Endothelial cell of umbilical vein (primary cell): ENCODE measurements at regions not wholly inside any gene's neighbourhood (a gene's known extent, or its start where the extent isn't known, plus 50 kb on each side); places are given as distances from the start of the nearest gene placed in this dataset.
"Not testable (repeated sequence)": the region's sequence is repeated elsewhere in the genome, so short reads cannot be mapped to it uniquely, and the experiment has no call there.

Source experiments
- BruUV-seq: library from RNA; stranded (reverse); fragments of 400-500 nt; replicated peaks from 2 replicates; lab custom pipeline; 2021; lab: Mats Ljungman, UMichigan
- CTCF ChIA-PET: fragments of 300-600, 350-600 bp; sonication (Branson Sonifier 250); formaldehyde crosslinking; loops from one replicate; lab custom pipeline; 2021; ENCODE audit warnings: antibody characterized with exemption, inconsistent platforms; lab: Charles Lee
- POLR2A ChIA-PET: fragments of 300-600, 350-600 bp; sonication (Branson Sonifier 250); formaldehyde crosslinking; loops from one replicate; lab custom pipeline; 2021; ENCODE audit warnings: antibody characterized with exemption, inconsistent platforms; lab: Charles Lee
- DNase-seq: peaks from one replicate; pipeline ENCODE4 v3.0.0-alpha.2; 2011; ENCODE audit warnings: low read depth, low spot score
- FAIRE-seq: peaks from 2 replicates; lab custom pipeline; 2011; peaks lifted over from hg19 to GRCh38; lab: Jason Lieb, UNC
- H2AFZ ChIP-seq: 2 replicates; pipeline ENCODE4 v1.6.0; 2012; ENCODE audit warnings: low read depth, low read length, control low read depth, inconsistent platforms
- H3K27ac ChIP-seq: 2 replicates; pipeline ENCODE4 v1.5.1; 2011; ENCODE audit warnings: low read depth, mild to moderate bottlenecking, control low read depth, low read length, moderate library complexity; ENCODE audit not compliant: insufficient read depth
- H3K27me3 ChIP-seq, 2 experiments: 2 replicates each; pipeline versions ENCODE4 v1.6.0 to v1.6.1; 2011; ENCODE audit warnings: low read length in 2 of 2, mixed read lengths in 1 of 2; ENCODE audit not compliant: control insufficient read depth in 2 of 2, insufficient read depth in 2 of 2
- H3K36me3 ChIP-seq, 2 experiments: 2 replicates in 1 of 2; 3 replicates in 1 of 2; pipeline ENCODE4 v1.5.1; 2011; ENCODE audit warnings: low read length in 2 of 2, mild to moderate bottlenecking in 1 of 2, moderate library complexity in 1 of 2; ENCODE audit not compliant: control insufficient read depth in 2 of 2, insufficient read depth in 2 of 2; ENCODE audit errors: extremely low read depth in 1 of 2
- H3K4me1 ChIP-seq: 3 replicates; pipeline ENCODE4 v1.5.1; 2011; ENCODE audit warnings: mild to moderate bottlenecking, low read length; ENCODE audit not compliant: control insufficient read depth, insufficient read depth; ENCODE audit errors: extremely low read depth
- H3K4me2 ChIP-seq: 2 replicates; pipeline ENCODE4 v1.6.1; 2011; ENCODE audit warnings: low read length, control low read depth, mixed read lengths; ENCODE audit not compliant: insufficient read depth
- H3K4me3 ChIP-seq, 3 experiments: fragments of 200-600 bp in 1 of 3; sonication (generic), shearing (Covaris generic) in 1 of 3; replicated peaks in 1 of 3; 2 replicates each; pipeline ENCODE4 v1.5.1; 2011 to 2016; ENCODE audit warnings: control low read depth in 3 of 3, low read length in 3 of 3, mild to moderate bottlenecking in 2 of 3, inconsistent platforms in 1 of 3, low read depth in 1 of 3, moderate library complexity in 1 of 3; ENCODE audit not compliant: insufficient read depth in 1 of 3
- H3K79me2 ChIP-seq: 2 replicates; pipeline ENCODE4 v1.6.0; 2012; ENCODE audit warnings: low read length, inconsistent platforms; ENCODE audit not compliant: control insufficient read depth, insufficient read depth
- H3K9ac ChIP-seq: replicated peaks from 2 replicates; pipeline ENCODE3; 2011; ENCODE audit warnings: low read length, control low read depth; ENCODE audit not compliant: insufficient read depth; ENCODE audit errors: extremely low read depth
- H3K9me1 ChIP-seq: replicated peaks from 3 replicates; pipeline ENCODE4 v1.6.0; 2011; ENCODE audit warnings: mild to moderate bottlenecking, low read length; ENCODE audit not compliant: control insufficient read depth, insufficient read depth; ENCODE audit errors: extremely low read depth
- H3K9me3 ChIP-seq: replicated peaks from 2 replicates; pipeline ENCODE4 v1.5.1; 2012; ENCODE audit warnings: low read length, inconsistent platforms; ENCODE audit not compliant: control insufficient read depth, insufficient read depth
- H4K20me1 ChIP-seq: replicated peaks from 2 replicates; pipeline ENCODE3; 2011; ENCODE audit warnings: mild to moderate bottlenecking, low read length; ENCODE audit not compliant: control insufficient read depth, insufficient read depth; ENCODE audit errors: extremely low read depth
- EZH2 ChIP-seq: IDR thresholded peaks from 2 replicates; pipeline ENCODE4 v1.6.1; 2012; ENCODE audit warnings: borderline replicate concordance, low read depth, mild to moderate bottlenecking, moderate library complexity, low read length, inconsistent platforms; ENCODE audit not compliant: severe bottlenecking
- FOS ChIP-seq: IDR thresholded peaks from 2 replicates; pipeline ENCODE4 v1.6.1; 2011; ENCODE audit warnings: mild to moderate bottlenecking, low read length, moderate library complexity, borderline replicate concordance; ENCODE audit not compliant: insufficient read depth
- JUN ChIP-seq: IDR thresholded peaks from 2 replicates; pipeline ENCODE4 v1.6.1; 2011; ENCODE audit warnings: borderline replicate concordance, low read depth; ENCODE audit not compliant: insufficient read length, insufficient read depth
- POLR2A ChIP-seq: IDR thresholded peaks from 2 replicates; pipeline ENCODE4 v1.6.1; 2012; ENCODE audit warnings: low read depth, mild to moderate bottlenecking, control low read depth, low read length
- POLR2AphosphoS5 ChIP-seq: IDR thresholded peaks from 2 replicates; pipeline ENCODE4 v1.6.1; 2012; ENCODE audit warnings: low read depth, mild to moderate bottlenecking, control low read depth, low read length, moderate library complexity; ENCODE audit not compliant: insufficient read depth
- dilution Hi-C: fragments of 300-500 bp; cut with MboI; formaldehyde crosslinking; loops from one replicate; pipeline ENCODE4 v1.15.0; 2019; ENCODE audit warnings: low sequenced_read_pairs; ENCODE audit not compliant: extremely low pct_ligation_motif_present
- intact Hi-C: fragments of 100-400 bp; cut with micrococcal nuclease; formaldehyde crosslinking; loops from one replicate; pipeline ENCODE4 v1.10.0; 2022
- TF ChIP-seq, protein P1 (sequence below): IDR thresholded peaks from 2 replicates; pipeline ENCODE4 v1.6.1; 2011; ENCODE audit not compliant: insufficient read depth, insufficient read length

DNA sequence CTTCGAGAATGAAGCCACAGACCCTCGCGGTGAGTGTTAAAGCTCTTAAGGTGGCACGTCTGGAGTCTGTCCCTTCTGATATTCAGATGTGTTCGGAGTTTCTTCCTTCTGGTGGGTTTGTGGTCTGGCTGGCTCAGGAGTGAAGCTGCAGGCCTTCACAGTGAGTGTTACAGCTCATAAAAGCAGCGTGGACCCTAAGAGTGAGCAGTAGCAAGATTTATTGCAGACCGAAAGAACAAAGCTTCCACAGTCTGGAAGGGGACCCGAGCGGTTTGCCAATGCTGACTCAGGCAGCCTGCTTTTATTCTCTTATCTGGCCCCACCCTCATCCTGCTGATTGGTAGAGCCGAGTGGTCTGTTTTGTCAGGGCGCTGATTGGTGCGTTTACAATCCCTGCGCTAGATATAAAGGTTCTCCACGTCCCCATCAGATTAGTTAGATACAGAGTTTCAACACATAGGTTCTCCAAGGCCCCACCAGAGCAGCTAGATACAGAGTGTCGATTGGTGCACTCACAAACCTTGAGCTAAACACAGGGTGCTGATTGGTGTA, 758.1 kb downstream of the SLC6A15 start:
- FAIRE-seq, POLR2A ChIA-PET: not testable (repeated sequence)

DNA sequence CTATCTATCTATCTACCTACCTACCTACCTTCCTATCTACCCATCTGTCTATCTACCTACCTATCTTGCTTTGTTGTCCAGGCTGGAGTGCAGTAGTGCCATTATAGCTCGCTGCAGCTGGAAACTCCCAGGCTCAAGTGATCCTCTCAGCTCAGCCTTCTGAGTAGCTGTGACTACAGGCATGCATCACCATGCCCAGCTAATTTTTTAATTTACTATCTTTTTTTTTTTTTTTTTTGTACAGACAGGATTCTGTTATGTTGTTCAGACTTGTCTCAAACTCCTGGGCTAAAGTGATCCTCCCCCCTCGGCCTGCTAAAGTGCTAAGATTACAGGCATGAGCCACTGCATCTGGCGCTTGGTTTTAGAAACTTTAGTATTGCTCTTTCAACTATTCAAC, 762.4 kb downstream of the SLC6A15 start:
- no peak overlapping the region for H3K4me3 ChIP-seq
- BruUV-seq: no TSS peak
- dilution Hi-C loops: no loop called here

More for the DNA sequence above, 758.1 kb downstream of the SLC6A15 start:
- H3K36me3 ChIP-seq, dilution Hi-C loops, BruUV-seq, H3K9me3 ChIP-seq, H3K4me3 ChIP-seq, H3K27ac ChIP-seq, H3K79me2 ChIP-seq, intact Hi-C loops, H3K9ac ChIP-seq, H3K4me2 ChIP-seq, H4K20me1 ChIP-seq, H3K4me1 ChIP-seq, H2AFZ ChIP-seq, CTCF ChIA-PET, H3K9me1 ChIP-seq, H3K27me3 ChIP-seq, DNase-seq: not testable (repeated sequence)

More for the DNA sequence above, 762.4 kb downstream of the SLC6A15 start:
- Histone ChIP-seq H3K27me3 (no peaks in the 10 kb centered on the region), H3K9ac (no peak overlapping the region), H2AFZ (no peak overlapping the region), H3K27ac (no peak overlapping the region), H3K9me3 (no peaks in the 10 kb centered on the region), H3K79me2 (no peaks in the 10 kb centered on the region), H3K4me1 (no peaks in the 10 kb centered on the region), H3K4me2 (no peak overlapping the region), H3K9me1 (no peaks in the 10 kb centered on the region), H3K36me3 (no peaks in the 10 kb centered on the region), H4K20me1 (no peaks in the 10 kb centered on the region)
- FAIRE-seq (no peak), DNase-seq (no peak)
- intact Hi-C loops: no loop called here
- no peak for TF ChIP-seq EZH2
- no peak for TF ChIP-seq FOS
- TF ChIP-seq, protein P1, sequence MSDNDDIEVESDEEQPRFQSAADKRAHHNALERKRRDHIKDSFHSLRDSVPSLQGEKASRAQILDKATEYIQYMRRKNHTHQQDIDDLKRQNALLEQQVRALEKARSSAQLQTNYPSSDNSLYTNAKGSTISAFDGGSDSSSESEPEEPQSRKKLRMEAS: no peak
- TF ChIP-seq JUN: no peak
- TF ChIP-seq POLR2A: no peak
- TF ChIP-seq POLR2AphosphoS5: no peak
- POLR2A ChIA-PET: no interaction called here
- CTCF ChIA-PET: no interaction called here
